ENCODE measurements at regions not wholly inside any gene's neighbourhood (a gene's known extent, or its start where the extent isn't known, plus 50 kb on each side); places are given as distances from the start of the nearest gene placed in this dataset.

DNA sequence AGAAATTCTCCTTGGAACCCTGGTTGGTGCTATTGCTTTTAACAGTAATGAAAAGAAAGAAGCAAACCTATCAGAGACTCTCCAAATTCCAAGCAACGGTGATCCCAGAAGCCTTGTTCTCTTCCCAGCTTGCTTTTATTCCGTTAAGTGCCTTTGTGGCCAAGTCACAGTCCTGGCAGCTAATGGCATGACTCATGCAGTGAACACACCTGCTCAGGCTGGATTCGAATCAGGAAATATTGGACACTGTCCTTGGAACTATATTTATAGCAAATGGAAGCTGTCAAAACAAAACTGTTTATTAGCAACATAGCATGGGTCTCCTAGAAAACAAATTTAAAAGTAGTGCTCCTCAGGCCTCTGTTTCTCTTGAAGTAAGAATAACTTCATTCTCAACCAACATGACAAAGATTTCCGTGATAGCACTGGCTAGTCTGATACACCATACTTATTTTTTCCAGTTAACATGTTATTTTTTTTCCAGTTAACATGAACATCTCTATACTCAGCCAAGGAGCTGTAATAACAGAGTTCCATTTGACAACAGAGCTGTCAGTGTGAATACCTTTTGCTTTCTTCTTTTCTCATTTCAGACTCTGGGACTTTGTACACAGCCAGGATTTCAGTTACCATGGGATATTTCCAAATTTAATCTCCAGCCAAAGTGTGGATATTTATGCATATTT, 502.4 kb downstream of the GADD45G start:
- Histone ChIP-seq H3K4me3 (ENCODE audit: low read depth in 1 of 2, low read length in 1 of 2) (no peak overlapping the region), H3K36me3 (no peaks in the 10 kb centered on the region), H3K9me3 (no peaks in the 10 kb centered on the region), H3K27me3 (no peaks in the 10 kb centered on the region), H3K4me1 (ENCODE audit: control insufficient read depth in 1 of 2, insufficient read depth in 1 of 2, low read depth in 1 of 2, low read length in 1 of 2) (peaks cover 36 to 41% of the 10 kb centered on the region in 2 experiments), H3K27ac (peak overlapping the region; percentile 72)
- TF ChIP-seq, protein P1, sequence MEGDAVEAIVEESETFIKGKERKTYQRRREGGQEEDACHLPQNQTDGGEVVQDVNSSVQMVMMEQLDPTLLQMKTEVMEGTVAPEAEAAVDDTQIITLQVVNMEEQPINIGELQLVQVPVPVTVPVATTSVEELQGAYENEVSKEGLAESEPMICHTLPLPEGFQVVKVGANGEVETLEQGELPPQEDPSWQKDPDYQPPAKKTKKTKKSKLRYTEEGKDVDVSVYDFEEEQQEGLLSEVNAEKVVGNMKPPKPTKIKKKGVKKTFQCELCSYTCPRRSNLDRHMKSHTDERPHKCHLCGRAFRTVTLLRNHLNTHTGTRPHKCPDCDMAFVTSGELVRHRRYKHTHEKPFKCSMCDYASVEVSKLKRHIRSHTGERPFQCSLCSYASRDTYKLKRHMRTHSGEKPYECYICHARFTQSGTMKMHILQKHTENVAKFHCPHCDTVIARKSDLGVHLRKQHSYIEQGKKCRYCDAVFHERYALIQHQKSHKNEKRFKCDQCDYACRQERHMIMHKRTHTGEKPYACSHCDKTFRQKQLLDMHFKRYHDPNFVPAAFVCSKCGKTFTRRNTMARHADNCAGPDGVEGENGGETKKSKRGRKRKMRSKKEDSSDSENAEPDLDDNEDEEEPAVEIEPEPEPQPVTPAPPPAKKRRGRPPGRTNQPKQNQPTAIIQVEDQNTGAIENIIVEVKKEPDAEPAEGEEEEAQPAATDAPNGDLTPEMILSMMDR (IDR thresholded peaks at IDR 0.05) = no peak

DNA sequence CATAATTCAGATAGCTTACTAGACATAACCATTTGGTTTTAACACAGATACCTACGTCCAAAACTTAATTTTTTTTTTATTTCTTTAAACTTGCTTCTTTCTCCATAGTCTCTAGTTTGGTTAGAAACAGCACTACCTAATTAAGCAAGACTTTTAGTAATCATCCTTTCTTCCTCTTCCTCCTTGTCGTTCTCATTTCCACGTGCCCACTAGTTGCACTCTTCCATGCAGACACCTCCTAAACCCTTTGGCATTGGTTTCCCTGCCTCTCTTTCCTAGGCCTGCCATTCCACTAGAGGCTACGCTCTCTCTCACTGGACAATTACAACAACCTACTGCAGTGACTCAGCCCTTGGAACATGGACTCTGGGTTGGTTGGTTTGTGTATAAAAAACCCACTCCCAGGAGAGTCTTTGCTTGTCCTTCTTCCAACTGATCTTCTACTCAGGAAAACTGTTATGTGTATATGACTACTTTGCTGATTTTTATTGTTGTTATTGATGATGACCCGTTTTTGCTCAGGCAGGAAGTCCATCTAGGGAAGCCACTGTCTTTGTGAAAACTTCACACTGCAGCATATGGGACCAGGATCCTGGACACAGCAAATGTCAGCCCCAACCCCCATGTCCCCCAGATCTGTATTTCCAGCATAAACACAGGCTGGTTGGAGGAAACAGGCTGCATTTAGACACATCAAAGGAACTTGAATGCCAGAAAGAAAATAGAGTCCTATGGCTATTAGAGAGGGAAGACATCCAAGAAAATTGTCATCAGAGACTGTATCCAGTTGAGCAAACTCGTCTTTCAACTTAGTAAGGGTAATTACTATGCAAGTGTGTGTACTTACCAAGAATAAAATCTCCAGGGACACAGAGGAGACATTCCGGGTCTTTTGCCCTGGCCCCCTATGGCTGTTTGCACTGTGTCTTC, 503.2 kb downstream of the GADD45G start:
- H3K4me3 ChIP-seq (ENCODE audit: low read depth in 1 of 2, low read length in 1 of 2) = no peak overlapping the region
- H3K4me1 ChIP-seq (ENCODE audit: control insufficient read depth in 1 of 2, insufficient read depth in 1 of 2, low read depth in 1 of 2, low read length in 1 of 2) = peaks cover 39 to 45% of the 10 kb centered on the region in 2 experiments
- TF ChIP-seq, protein P1 (IDR thresholded peaks at IDR 0.05) = no peak

DNA sequence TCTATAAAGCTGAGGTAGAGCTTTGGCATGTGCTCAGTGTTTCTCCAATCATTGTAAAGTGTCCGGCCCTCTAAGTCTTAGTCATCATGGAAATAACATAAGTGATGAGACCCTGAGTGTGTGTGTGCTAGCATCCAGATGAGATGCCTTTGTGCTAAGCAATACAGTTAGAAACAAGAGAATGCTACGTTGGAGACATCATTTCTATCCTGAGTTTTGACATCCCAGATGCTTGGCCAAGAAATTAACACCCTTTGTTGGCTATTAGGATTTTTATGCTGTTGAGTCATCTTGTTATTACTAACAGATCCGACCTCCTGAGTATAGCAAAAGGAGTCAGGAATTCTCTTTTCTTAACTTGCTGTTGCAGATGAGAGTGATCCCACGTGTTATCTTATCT, 508.0 kb downstream of the GADD45G start:
- Histone ChIP-seq H3K36me3 (no peaks in the 10 kb centered on the region), H3K27me3 (no peaks in the 10 kb centered on the region), H3K27ac (no peak overlapping the region), H3K9me3 (no peaks in the 10 kb centered on the region), H3K4me3 (ENCODE audit: low read depth in 1 of 2, low read length in 1 of 2) (no peak overlapping the region), H3K4me1 (ENCODE audit: control insufficient read depth in 1 of 2, insufficient read depth in 1 of 2, low read depth in 1 of 2, low read length in 1 of 2) (peaks cover 20 to 23% of the 10 kb centered on the region in 2 experiments)
- TF ChIP-seq, protein P1 (IDR thresholded peaks at IDR 0.05) = no peak

More for the DNA sequence above, 503.2 kb downstream of the GADD45G start:
- Histone ChIP-seq H3K9me3 (no peaks in the 10 kb centered on the region), H3K27me3 (no peaks in the 10 kb centered on the region), H3K36me3 (no peaks in the 10 kb centered on the region), H3K27ac (peak overlapping the region; percentile 72)

DNA sequence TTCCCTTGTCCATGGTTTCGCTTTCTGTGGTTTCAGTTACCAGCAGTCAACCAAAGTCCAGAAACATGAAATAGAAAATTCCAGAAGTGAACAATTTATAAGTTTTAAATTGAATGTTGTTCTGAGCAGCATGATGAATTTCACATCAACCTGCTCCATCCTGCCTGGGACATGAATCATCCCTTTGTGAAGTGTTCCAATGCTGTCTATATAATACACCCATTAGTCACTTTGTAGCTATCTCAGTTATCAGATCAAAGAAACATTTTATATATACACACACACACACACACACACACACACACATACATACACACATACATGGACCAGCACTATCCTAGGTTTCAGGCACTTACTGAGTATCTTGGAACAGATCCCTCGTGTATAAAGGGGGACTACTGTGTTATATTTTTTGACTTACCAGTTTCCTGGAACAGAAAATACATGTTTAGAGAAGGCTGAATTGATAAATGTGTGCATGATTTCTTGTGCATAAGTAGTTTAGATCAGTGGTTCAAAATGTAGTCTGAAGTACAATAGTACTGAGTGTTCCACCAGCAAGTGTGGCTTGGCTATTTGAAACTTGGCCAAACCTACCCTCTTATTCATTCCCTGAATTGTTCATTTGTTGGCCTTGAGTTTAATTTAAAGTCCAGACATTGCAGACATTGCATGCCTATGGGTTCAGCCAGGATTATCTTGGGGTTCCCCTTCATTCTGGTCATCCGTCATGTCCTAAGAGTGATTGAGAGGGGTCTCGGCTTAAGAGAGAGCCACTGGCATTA, 510.0 kb downstream of the GADD45G start:
- H3K4me1 ChIP-seq (ENCODE audit: control insufficient read depth in 1 of 2, insufficient read depth in 1 of 2, low read depth in 1 of 2, low read length in 1 of 2) = peaks cover 10 to 14% of the 10 kb centered on the region in 2 experiments
- H3K9me3 ChIP-seq = no peaks in the 10 kb centered on the region
- H3K36me3 ChIP-seq = no peaks in the 10 kb centered on the region
- TF ChIP-seq, protein P1 (IDR thresholded peaks at IDR 0.05) = no peak
- H3K27ac ChIP-seq = no peak overlapping the region
- peaks cover 4% of the 10 kb centered on the region for H3K27me3 ChIP-seq
- no peak overlapping the region for H3K4me3 ChIP-seq (ENCODE audit: low read depth in 1 of 2, low read length in 1 of 2)

DNA sequence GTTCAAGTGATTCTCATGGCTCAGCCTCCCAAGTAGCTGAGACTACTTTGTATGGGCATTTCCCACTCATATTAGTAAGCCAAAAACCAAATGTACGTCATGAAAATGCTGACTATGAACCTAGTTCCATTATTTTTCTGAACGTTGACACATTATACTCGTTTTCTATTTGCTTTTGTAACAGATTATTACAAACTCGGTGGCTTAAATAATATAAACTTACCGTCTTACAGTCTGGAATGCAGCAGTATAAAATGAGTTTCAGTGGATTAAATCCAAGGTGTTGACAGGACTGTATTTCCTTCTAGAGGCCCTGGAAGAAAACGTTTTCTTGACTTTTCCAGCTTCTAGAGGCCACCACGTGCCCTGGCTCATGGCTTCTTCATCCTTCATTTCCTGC, 517.0 kb downstream of the GADD45G start:
- H3K36me3 ChIP-seq = no peaks in the 10 kb centered on the region
- TF ChIP-seq, protein P1 (IDR thresholded peaks at IDR 0.05) = no peak

More for the DNA sequence above, 517.0 kb downstream of the GADD45G start:
- Histone ChIP-seq H3K9me3 (no peaks in the 10 kb centered on the region), H3K27ac (no peak overlapping the region), H3K4me3 (ENCODE audit: low read depth in 1 of 2, low read length in 1 of 2) (no peak overlapping the region), H3K4me1 (ENCODE audit: control insufficient read depth in 1 of 2, insufficient read depth in 1 of 2, low read depth in 1 of 2, low read length in 1 of 2) (no peaks in the 10 kb centered on the region), H3K27me3 (peaks cover 25% of the 10 kb centered on the region)

Measured in neutrophil (primary cell).